ENCODE measurements at regions not wholly inside any gene's neighbourhood (a gene's known extent, or its start where the extent isn't known, plus 50 kb on each side); places are given as distances from the start of the nearest gene placed in this dataset.

DNA sequence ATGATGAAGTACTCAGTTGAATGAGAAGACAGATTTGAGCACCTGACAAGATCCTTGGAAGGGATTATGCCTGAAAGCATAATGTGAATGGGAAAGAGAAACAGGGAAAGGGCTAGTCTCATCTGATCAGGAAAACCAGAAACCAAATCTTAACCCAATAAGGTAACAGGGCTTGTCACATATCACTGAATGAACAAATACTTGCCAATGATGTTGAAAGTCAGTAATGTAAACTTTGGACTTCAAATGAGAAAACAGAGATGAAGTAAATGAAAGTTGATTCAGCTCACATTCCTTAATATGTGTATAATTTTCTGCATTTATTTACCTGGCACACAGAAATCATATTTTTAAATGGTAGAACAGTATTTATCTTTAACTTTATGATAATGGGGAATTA, 480.0 kb downstream of the KCTD12 start:
- no TSS peak for BruUV-seq (replicated peaks)
- Histone ChIP-seq H3K36me3 (ENCODE audit: control insufficient read depth in 2 of 2, extremely low read depth in 1 of 2, insufficient read depth in 2 of 2, low read length in 2 of 2) (no peaks in the 10 kb centered on the region), H2AFZ (ENCODE audit: low read depth, low read length) (no peak overlapping the region), H3K9me1 (replicated peaks; ENCODE audit: control insufficient read depth, extremely low read depth, insufficient read depth, low read length) (no peaks in the 10 kb centered on the region), H3K9me3 (replicated peaks; ENCODE audit: control insufficient read depth, insufficient read depth, low read length) (no peaks in the 10 kb centered on the region), H3K27ac (ENCODE audit: insufficient read depth, low read depth, low read length) (no peak overlapping the region), H3K79me2 (ENCODE audit: control insufficient read depth, insufficient read depth, low read length) (no peaks in the 10 kb centered on the region), H3K9ac (replicated peaks; ENCODE audit: extremely low read depth, insufficient read depth, low read length) (no peak overlapping the region), H3K4me2 (ENCODE audit: insufficient read depth, low read length) (no peak overlapping the region), H3K27me3 (ENCODE audit: control insufficient read depth in 2 of 2, insufficient read depth in 2 of 2, low read length in 2 of 2) (no peaks in the 10 kb centered on the region), H3K4me3 (replicated peaks in 1 of 3; ENCODE audit: insufficient read depth in 1 of 3, low read depth in 1 of 3, low read length in 3 of 3) (no peak overlapping the region), H3K4me1 (ENCODE audit: control insufficient read depth, extremely low read depth, insufficient read depth, low read length) (no peaks in the 10 kb centered on the region), H4K20me1 (replicated peaks; ENCODE audit: control insufficient read depth, extremely low read depth, insufficient read depth, low read length) (no peaks in the 10 kb centered on the region)
- intact Hi-C loops (cut with micrococcal nuclease) (loop anchor here (10.0 kb wide), 1 partner anchor 499 kb away; no protein-coding TSS in a partner anchor), dilution Hi-C loops (cut with MboI; ENCODE audit: extremely low pct_ligation_motif_present, low sequenced_read_pairs) (no loop called here)
- TF ChIP-seq MYC (IDR thresholded peaks at IDR 0.05; ENCODE audit: low read depth, low read length) = no peak
- TF ChIP-seq GATA2 (IDR thresholded peaks at IDR 0.05; ENCODE audit: insufficient read depth, insufficient read length, low read depth, low read length) = no peak
- TF ChIP-seq POLR2AphosphoS5 (IDR thresholded peaks at IDR 0.05; ENCODE audit: insufficient read depth, low read depth, low read length) = no peak
- no peak for TF ChIP-seq EZH2 (IDR thresholded peaks at IDR 0.05; ENCODE audit: borderline replicate concordance, low read depth, low read length, severe bottlenecking)
- TF ChIP-seq MAX (IDR thresholded peaks at IDR 0.05; ENCODE audit: insufficient read depth, insufficient read length) = no peak
- no peak for TF ChIP-seq POLR2A (IDR thresholded peaks at IDR 0.05; ENCODE audit: low read depth, low read length)
- no peak for TF ChIP-seq FOS (IDR thresholded peaks at IDR 0.05; ENCODE audit: borderline replicate concordance, insufficient read depth, low read length)
- TF ChIP-seq JUN (IDR thresholded peaks at IDR 0.05; ENCODE audit: borderline replicate concordance, insufficient read depth, insufficient read length, low read depth) = no peak
- no peak for TF ChIP-seq CTCF (IDR thresholded peaks at IDR 0.05; ENCODE audit: extremely low read depth in 1 of 2, insufficient read depth in 1 of 2, low read depth in 1 of 2, low read length in 2 of 2)
- FAIRE-seq (no peak), DNase-seq (ENCODE audit: low read depth, low spot score) (no peak)
- CTCF ChIA-PET = no interaction called here
- POLR2A ChIA-PET = no interaction called here

Measured in endothelial cell of umbilical vein (primary cell).